ENCODE measurements at regions not wholly inside any gene's neighbourhood (a gene's known extent, or its start where the extent isn't known, plus 50 kb on each side); places are given as distances from the start of the nearest gene placed in this dataset.
"Not testable (repeated sequence)": the region's sequence is repeated elsewhere in the genome, so short reads cannot be mapped to it uniquely, and the experiment has no call there.

GRCh38 chr2:91422102-91422501, 2730.6 kb downstream of the RPIA start:
- FAIRE-seq; DNase-seq (ENCODE audit: insufficient read length, low spot score): not testable (repeated sequence)

GRCh38 chr2:91427148-91427547, 2735.7 kb downstream of the RPIA start:
- DNase-seq (ENCODE audit: insufficient read length, low spot score); FAIRE-seq: not testable (repeated sequence)

GRCh38 chr2:91441932-91442245, 2750.4 kb downstream of the RPIA start:
- not testable (repeated sequence) for DNase-seq (ENCODE audit: insufficient read length, low spot score); FAIRE-seq

- FAIRE-seq (no peak), DNase-seq (ENCODE audit: insufficient read length, low spot score) (no peak)
- TF ChIP-seq CTCF (IDR thresholded peaks at IDR 0.05; ENCODE audit: insufficient read depth, missing control alignments), result no peak
These were observed 2750.9 kb downstream of the RPIA start for GRCh38 chr2:91442246-91442905.

DNA sequence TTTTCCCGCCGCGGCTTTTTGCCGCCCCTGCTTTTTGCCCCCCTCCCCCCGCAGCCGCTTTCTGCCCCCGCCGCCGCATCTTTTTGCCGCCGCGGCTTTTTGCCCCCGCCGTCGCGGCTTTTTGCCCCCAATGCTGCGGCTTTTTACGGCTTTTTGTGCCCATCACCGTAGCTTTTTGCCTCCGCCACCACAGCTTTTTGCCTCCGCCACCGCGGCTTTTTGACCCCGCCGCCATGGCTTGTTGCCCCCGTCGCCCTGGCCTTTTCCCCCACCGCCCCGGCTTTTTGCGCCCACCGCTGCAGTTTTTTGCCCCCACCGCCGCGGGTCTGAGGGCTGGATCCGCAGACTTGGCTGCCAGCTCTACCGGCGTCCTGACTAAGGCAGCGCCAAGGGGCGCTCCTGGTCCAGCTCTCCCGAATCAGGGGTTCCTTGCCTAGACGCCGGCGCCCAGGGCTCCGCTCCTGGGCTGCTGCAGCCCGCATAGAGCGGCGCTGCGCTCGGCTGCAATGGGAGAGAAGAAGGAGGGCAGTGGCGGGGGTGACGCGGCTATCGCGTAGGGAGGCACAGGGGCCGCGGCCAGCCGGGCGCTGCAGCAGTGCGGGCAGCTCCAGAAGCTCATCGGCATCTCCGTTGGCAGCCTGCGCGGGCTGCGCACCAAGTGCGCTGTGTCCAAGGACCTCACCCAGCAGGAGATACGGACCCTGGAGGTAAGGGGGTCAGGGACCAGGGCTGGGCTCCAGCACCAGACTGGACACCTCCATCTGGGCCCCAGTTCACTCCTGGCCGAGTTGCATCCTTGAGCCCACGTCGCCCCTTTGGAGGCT, 2751.6 kb downstream of the RPIA start:
- FAIRE-seq; DNase-seq (ENCODE audit: insufficient read length, low spot score): not testable (repeated sequence)

GRCh38 chr2:91443730-91444115, 2752.2 kb downstream of the RPIA start:
- FAIRE-seq; DNase-seq (ENCODE audit: insufficient read length, low spot score): not testable (repeated sequence)

- DNase-seq (ENCODE audit: insufficient read length, low spot score); FAIRE-seq: not testable (repeated sequence)
These were observed 2754.2 kb downstream of the RPIA start for GRCh38 chr2:91445705-91446104.

GRCh38 chr2:91446489-91446888, 2755.0 kb downstream of the RPIA start:
- DNase-seq (ENCODE audit: insufficient read length, low spot score); FAIRE-seq: not testable (repeated sequence)

- FAIRE-seq; DNase-seq (ENCODE audit: insufficient read length, low spot score): not testable (repeated sequence)
These were observed 2755.4 kb downstream of the RPIA start for GRCh38 chr2:91446915-91447314.

- not testable (repeated sequence) for DNase-seq (ENCODE audit: insufficient read length, low spot score); FAIRE-seq
These were observed 2756.0 kb downstream of the RPIA start for GRCh38 chr2:91447508-91447907.

- FAIRE-seq; DNase-seq (ENCODE audit: insufficient read length, low spot score): not testable (repeated sequence)
These were observed 2770.8 kb downstream of the RPIA start for GRCh38 chr2:91462292-91462691.

DNA sequence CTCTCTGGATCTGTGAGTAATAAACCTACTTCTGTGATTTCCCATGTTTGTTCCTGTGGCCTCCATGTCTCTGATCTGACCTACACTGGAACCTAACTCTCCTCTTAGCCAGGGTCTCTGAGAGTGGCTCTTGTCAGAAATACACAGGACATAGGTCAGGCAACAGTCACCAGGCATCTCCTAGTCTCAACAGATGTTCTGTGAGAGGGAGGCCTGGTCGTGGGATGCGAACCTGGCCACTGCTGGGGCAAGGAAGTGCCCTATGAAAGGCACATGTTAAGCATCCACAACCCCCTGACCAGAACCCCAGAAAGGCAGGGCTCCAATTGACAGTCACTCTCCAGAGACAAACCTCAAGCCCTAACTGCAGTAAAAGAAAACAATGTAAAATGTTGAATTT, 2771.5 kb downstream of the RPIA start:
- not testable (repeated sequence) for DNase-seq (ENCODE audit: insufficient read length, low spot score); FAIRE-seq

GRCh38 chr2:91466780-91467363, 2775.4 kb downstream of the RPIA start:
- not testable (repeated sequence) for FAIRE-seq; DNase-seq (ENCODE audit: insufficient read length, low spot score)

GRCh38 chr2:91476244-91476935, 2784.9 kb downstream of the RPIA start:
- FAIRE-seq; DNase-seq (ENCODE audit: insufficient read length, low spot score): not testable (repeated sequence)

DNA sequence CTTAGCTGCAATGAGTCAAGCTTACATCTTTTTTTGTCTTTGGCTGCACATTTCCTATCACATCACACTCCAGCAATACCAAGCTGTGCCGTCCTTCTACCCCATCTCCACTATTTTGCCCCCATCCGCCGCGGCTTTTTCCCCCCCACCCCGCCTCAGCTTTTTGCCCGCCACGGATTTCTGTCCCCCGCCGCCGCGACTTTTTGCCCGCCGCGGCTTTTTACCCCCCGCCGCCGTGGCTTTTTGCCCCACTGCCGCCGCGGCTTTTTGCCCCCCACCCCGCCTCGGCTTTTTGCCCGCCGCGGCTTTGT, 2785.4 kb downstream of the RPIA start:
- FAIRE-seq; DNase-seq (ENCODE audit: insufficient read length, low spot score): not testable (repeated sequence)

GRCh38 chr2:91477291-91477690, 2785.8 kb downstream of the RPIA start:
- FAIRE-seq; DNase-seq (ENCODE audit: insufficient read length, low spot score): not testable (repeated sequence)

Measured in D721Med (cell line).